A549 (cell line): ENCODE measurements at regions not wholly inside any gene's neighbourhood (a gene's known extent, or its start where the extent isn't known, plus 50 kb on each side); places are given as distances from the start of the nearest gene placed in this dataset.

ENCODE experiments used
- ATAC-seq, 2 experiments: fragments of 200-7000 bp in 1 of 2; fragments of >200 bp in 1 of 2; cut with Nextera tagmentation in 1 of 2; cut with Tn5 transposase in 1 of 2; 3 replicates each; pipeline versions ENCODE4 v1.8.0 to v1.9.1; 2018 to 2020; ENCODE audit warnings: mild to moderate bottlenecking in 1 of 2, moderate library complexity in 1 of 2
- CTCF ChIA-PET: fragments of 300-600 bp; sonication (Branson Sonifier 250); formaldehyde crosslinking; extraction: SDS; loops from one replicate; lab custom pipeline; 2021; ENCODE audit warnings: antibody characterized with exemption, inconsistent platforms; lab: Yijun Ruan, JAX
- POLR2A ChIA-PET: fragments of 350-600 bp; formaldehyde crosslinking; extraction: SDS; loops from one replicate; lab custom pipeline; 2021; ENCODE audit warnings: antibody characterized with exemption, inconsistent platforms; lab: Yijun Ruan, JAX
- DNase-seq, 2 experiments: peaks; one replicate each; pipeline versions ENCODE4 v3.0.0 to v3.0.0-alpha.2; 2011 to 2016; ENCODE audit warnings: low read depth in 1 of 2, low spot score in 1 of 2
- FAIRE-seq: peaks from 2 replicates; lab custom pipeline; 2011; peaks lifted over from hg19 to GRCh38; lab: Jason Lieb, UNC
- H3K27ac ChIP-seq, 2 experiments: fragments of >200 bp; sonication (Bioruptor Twin); formaldehyde crosslinking; 3 replicates each; pipeline ENCODE4 v1.5.1; 2016 to 2017
- H3K4me1 ChIP-seq: fragments of >200 bp; sonication (Bioruptor Twin); formaldehyde crosslinking; 3 replicates; pipeline ENCODE4 v1.6.1; 2016
- H3K4me2 ChIP-seq: fragments of >200 bp; sonication (Bioruptor Twin); formaldehyde crosslinking; 3 replicates; pipeline ENCODE4 v1.6.1; 2016
- H3K4me3 ChIP-seq: fragments of >200 bp; sonication (Bioruptor Twin); formaldehyde crosslinking; 3 replicates; pipeline ENCODE4 v1.5.1; 2016
- H3K9me3 ChIP-seq: fragments of >200 bp; sonication (Bioruptor Twin); formaldehyde crosslinking; 3 replicates; pipeline ENCODE4 v1.6.1; 2016
- BHLHE40 ChIP-seq: IDR thresholded peaks from 2 replicates; pipeline ENCODE4 v1.6.1; 2012; ENCODE audit warnings: low read depth, low read length, inconsistent platforms
- CBX2 ChIP-seq: fragments of 200-600 bp; sonication (generic); IDR thresholded peaks from 2 replicates; pipeline ENCODE4 v1.6.1; 2016; ENCODE audit warnings: low read depth, mild to moderate bottlenecking, borderline replicate concordance
- CHD2 ChIP-seq: fragments of 150-350 bp; IDR thresholded peaks from 2 replicates; pipeline ENCODE4 v1.6.1; 2014; ENCODE audit warnings: low read length; ENCODE audit not compliant: partially characterized antibody
- EHF ChIP-seq: fragments of 250-450 bp; sonication (Bioruptor Pico); IDR thresholded peaks from 2 replicates; pipeline ENCODE4 v1.5.0; 2020; ENCODE audit warnings: mild to moderate bottlenecking
- ESRRA ChIP-seq: fragments of 150-350 bp; IDR thresholded peaks from 2 replicates; pipeline ENCODE4 v1.6.1; 2014; ENCODE audit warnings: mild to moderate bottlenecking, low read length, borderline replicate concordance
- GATA3 ChIP-seq: IDR thresholded peaks from 2 replicates; pipeline ENCODE4 v1.6.1; 2012; ENCODE audit warnings: borderline replicate concordance
- HOXB13 ChIP-seq: fragments of 250-450 bp; sonication (Bioruptor Pico); IDR thresholded peaks from 2 replicates; pipeline ENCODE4 v1.5.0; 2020; ENCODE audit warnings: low read depth, mild to moderate bottlenecking, moderate library complexity
- JUN ChIP-seq, 2 experiments: fragments of >200 bp; sonication (Bioruptor Twin); formaldehyde crosslinking; IDR thresholded peaks; 2 replicates in 1 of 2; 3 replicates in 1 of 2; pipeline ENCODE4 v1.6.1; 2016 to 2017
- KDM1A ChIP-seq: fragments of 200-600 bp; sonication (generic); IDR thresholded peaks from 2 replicates; pipeline ENCODE4 v1.6.1; 2016; ENCODE audit warnings: low read depth, mild to moderate bottlenecking
- MAFK ChIP-seq: fragments of 450-650 bp; IDR thresholded peaks from 2 replicates; pipeline ENCODE4 v1.6.1; 2014; ENCODE audit not compliant: partially characterized antibody
- NR3C1 ChIP-seq: fragments of >200 bp; sonication (Bioruptor Twin); formaldehyde crosslinking; IDR thresholded peaks from 3 replicates; pipeline ENCODE4 v1.6.1; 2017
- PHF8 ChIP-seq: fragments of 200-600 bp; sonication (generic); IDR thresholded peaks from 2 replicates; pipeline ENCODE4 v1.6.1; 2016; ENCODE audit warnings: low read depth, mild to moderate bottlenecking, antibody characterized with exemption, moderate library complexity, borderline replicate concordance
- POLR2AphosphoS2 ChIP-seq: conservative IDR thresholded peaks from 2 replicates; pipeline ENCODE4 v1.6.1; 2012; ENCODE audit warnings: low read length, improper control_type of control experiment, inconsistent platforms
- RCOR1 ChIP-seq: fragments of 150-350 bp; IDR thresholded peaks from 2 replicates; pipeline ENCODE4 v1.6.1; 2014; ENCODE audit warnings: antibody characterized with exemption, low read length, low read depth
- RFX5 ChIP-seq: fragments of 450-650 bp; IDR thresholded peaks from 2 replicates; pipeline ENCODE4 v1.7.1; 2014; ENCODE audit warnings: antibody characterized with exemption, mild to moderate bottlenecking, moderate library complexity
- TFCP2L1 ChIP-seq: fragments of 250-450 bp; sonication (Bioruptor Pico); IDR thresholded peaks from 2 replicates; pipeline ENCODE4 v1.5.0; 2021; ENCODE audit warnings: mild to moderate bottlenecking
- WGBS: methylation state at CpG from one replicate; pipeline ENCODE4 v1.1.6; 2017; ENCODE audit errors: missing lambda C conversion rate; 5-methylcytosine and 5-hydroxymethylcytosine counted together
- TF ChIP-seq, protein P1 (sequence below): fragments of >200 bp; sonication (Bioruptor Twin); formaldehyde crosslinking; IDR thresholded peaks from 2 replicates; pipeline ENCODE4 v1.6.1; 2016
- TF ChIP-seq, protein P2 (sequence below): IDR thresholded peaks from 2 replicates; pipeline ENCODE4 v1.6.1; 2012; ENCODE audit warnings: low read depth, borderline replicate concordance
- TF ChIP-seq, protein P3 (sequence below): IDR thresholded peaks from 2 replicates; pipeline ENCODE4 v1.6.1; 2012
- TF ChIP-seq, protein P4 (sequence below): fragments of 250-450 bp; sonication (Bioruptor Pico); IDR thresholded peaks from 2 replicates; pipeline ENCODE4 v1.5.0; 2021; ENCODE audit warnings: mild to moderate bottlenecking, moderate library complexity, borderline replicate concordance
- TF ChIP-seq, protein P5 (sequence below): IDR thresholded peaks from 2 replicates; pipeline ENCODE4 v1.6.1; 2012
- TF ChIP-seq, protein P6 (sequence below): fragments of 450-650 bp; IDR thresholded peaks from 2 replicates; pipeline ENCODE4 v1.6.1; 2014; ENCODE audit warnings: antibody characterized with exemption
- TF ChIP-seq, protein P7 (sequence below): fragments of 200-600 bp; sonication (generic); IDR thresholded peaks from 2 replicates; pipeline ENCODE4 v1.6.1; 2016; ENCODE audit warnings: antibody characterized with exemption, mild to moderate bottlenecking, moderate library complexity
- TF ChIP-seq, protein P8 (sequence below): fragments of 250-450 bp; sonication (Bioruptor Pico); IDR thresholded peaks from 2 replicates; pipeline ENCODE4 v1.5.0; 2020; ENCODE audit warnings: low read depth, mild to moderate bottlenecking, moderate library complexity

DNA sequence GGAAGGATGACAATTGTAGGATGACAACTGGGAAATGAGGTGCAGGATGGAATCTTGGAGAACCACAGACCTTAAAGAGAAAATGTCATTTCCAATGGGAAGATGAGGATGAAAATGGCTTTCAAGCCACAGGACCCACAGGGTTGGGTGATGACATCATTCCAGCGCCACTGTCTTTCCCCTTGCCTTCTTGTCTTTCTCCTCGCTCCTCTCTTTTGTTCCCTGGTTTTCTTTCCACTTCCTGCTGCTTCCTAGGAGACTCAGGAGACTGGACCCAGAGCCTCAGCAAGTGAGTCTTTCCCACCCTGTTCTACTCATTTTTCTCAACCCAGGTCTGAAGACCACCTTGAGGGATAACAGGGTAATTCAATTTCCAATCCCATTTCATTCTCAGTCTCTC lies 548.8 kb downstream of the FGF9 start:
- ATAC-seq (no peak), DNase-seq (no peak), FAIRE-seq (no peak)
- Histone ChIP-seq H3K4me3 (no peak overlapping the region), H3K9me3 (no peaks in the 10 kb centered on the region), H3K4me1 (no peaks in the 10 kb centered on the region), H3K27ac (no peak overlapping the region), H3K4me2 (no peak overlapping the region)
- WGBS = 40% methylated on average over 2 of the region's 2 CpGs
- TF ChIP-seq, protein P1, sequence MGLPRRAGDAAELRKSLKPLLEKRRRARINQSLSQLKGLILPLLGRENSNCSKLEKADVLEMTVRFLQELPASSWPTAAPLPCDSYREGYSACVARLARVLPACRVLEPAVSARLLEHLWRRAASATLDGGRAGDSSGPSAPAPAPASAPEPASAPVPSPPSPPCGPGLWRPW = no peak
- no peak for TF ChIP-seq RCOR1
- no peak for TF ChIP-seq ESRRA
- TF ChIP-seq, protein P2, sequence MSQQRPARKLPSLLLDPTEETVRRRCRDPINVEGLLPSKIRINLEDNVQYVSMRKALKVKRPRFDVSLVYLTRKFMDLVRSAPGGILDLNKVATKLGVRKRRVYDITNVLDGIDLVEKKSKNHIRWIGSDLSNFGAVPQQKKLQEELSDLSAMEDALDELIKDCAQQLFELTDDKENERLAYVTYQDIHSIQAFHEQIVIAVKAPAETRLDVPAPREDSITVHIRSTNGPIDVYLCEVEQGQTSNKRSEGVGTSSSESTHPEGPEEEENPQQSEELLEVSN = no peak
- no peak for TF ChIP-seq GATA3
- no peak for TF ChIP-seq CHD2
- no peak for TF ChIP-seq EHF (CRISPR knock-in tag)
- TF ChIP-seq KDM1A = no peak
- ChIA-PET CTCF (no interaction called here), POLR2A (no interaction called here)

DNA sequence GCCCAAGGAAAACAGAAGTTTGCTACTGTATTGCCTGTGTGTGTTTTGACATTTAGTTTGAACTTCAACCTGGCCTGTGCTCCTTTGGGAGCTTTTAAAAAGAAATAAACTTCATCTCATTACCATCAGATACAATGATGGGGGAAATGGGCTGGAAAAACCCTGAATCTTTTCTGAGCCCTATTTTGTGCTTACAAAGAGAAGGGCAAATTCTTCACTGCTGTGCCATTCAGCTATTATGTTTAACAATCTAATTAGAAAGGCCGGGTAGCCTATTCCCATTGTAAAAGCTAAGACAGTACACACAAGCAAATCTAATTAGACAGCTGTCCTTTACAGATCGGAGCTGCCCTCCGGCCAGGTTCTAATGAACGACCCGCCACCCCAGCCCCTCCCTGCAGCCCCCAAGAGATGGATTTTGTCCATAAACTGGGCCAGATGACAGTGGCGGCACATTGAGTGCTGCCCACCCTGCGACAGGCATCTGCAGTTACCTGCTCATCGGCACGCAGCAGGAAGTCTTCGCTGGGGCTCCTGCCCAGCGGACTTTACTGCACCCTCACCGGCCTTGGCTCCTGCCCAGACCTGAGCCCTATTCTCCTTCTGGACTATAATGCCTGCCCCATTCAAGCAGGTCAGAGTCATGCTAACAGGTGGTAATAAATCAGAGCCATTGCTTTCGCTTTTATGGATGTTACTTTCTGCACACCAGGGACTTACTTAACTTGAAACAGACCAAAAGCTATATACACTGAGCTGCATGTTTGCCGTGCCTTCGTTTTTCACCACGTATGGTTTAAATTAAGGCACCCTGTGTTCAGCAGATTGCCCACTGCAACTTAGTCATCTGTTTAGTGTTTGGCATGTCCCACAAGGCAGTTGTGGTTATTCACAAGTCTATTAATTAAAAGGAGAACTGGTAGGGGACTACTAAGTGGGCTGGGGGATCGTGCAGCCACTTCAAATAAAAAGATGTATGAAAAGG lies 549.6 kb downstream of the FGF9 start:
- no peaks in the 10 kb centered on the region for H3K4me1 ChIP-seq
- H3K4me2 ChIP-seq = no peak overlapping the region
- FAIRE-seq (no peak), DNase-seq (no peak), ATAC-seq (no peak)
- ChIA-PET POLR2A (no interaction called here), CTCF (no interaction called here)
- H3K4me3 ChIP-seq = no peak overlapping the region
- no peaks in the 10 kb centered on the region for H3K9me3 ChIP-seq
- 52% methylated on average over 14 of the region's 17 CpGs for WGBS
- TF ChIP-seq, protein P3, sequence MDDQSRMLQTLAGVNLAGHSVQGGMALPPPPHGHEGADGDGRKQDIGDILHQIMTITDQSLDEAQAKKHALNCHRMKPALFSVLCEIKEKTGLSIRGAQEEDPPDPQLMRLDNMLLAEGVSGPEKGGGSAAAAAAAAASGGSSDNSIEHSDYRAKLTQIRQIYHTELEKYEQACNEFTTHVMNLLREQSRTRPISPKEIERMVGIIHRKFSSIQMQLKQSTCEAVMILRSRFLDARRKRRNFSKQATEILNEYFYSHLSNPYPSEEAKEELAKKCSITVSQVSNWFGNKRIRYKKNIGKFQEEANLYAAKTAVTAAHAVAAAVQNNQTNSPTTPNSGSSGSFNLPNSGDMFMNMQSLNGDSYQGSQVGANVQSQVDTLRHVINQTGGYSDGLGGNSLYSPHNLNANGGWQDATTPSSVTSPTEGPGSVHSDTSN = no peak
- TF ChIP-seq, protein P4, sequence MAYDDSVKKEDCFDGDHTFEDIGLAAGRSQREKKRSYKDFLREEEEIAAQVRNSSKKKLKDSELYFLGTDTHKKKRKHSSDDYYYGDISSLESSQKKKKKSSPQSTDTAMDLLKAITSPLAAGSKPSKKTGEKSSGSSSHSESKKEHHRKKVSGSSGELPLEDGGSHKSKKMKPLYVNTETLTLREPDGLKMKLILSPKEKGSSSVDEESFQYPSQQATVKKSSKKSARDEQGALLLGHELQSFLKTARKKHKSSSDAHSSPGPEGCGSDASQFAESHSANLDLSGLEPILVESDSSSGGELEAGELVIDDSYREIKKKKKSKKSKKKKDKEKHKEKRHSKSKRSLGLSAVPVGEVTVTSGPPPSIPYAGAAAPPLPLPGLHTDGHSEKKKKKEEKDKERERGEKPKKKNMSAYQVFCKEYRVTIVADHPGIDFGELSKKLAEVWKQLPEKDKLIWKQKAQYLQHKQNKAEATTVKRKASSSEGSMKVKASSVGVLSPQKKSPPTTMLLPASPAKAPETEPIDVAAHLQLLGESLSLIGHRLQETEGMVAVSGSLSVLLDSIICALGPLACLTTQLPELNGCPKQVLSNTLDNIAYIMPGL (CRISPR knock-in tag) = no peak
- TF ChIP-seq, protein P5, sequence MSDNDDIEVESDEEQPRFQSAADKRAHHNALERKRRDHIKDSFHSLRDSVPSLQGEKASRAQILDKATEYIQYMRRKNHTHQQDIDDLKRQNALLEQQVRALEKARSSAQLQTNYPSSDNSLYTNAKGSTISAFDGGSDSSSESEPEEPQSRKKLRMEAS = no peak
- no peak for TF ChIP-seq RFX5
- TF ChIP-seq, protein P6, sequence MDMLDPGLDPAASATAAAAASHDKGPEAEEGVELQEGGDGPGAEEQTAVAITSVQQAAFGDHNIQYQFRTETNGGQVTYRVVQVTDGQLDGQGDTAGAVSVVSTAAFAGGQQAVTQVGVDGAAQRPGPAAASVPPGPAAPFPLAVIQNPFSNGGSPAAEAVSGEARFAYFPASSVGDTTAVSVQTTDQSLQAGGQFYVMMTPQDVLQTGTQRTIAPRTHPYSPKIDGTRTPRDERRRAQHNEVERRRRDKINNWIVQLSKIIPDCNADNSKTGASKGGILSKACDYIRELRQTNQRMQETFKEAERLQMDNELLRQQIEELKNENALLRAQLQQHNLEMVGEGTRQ = no peak
- no peak for TF ChIP-seq GATA3
- H3K27ac ChIP-seq = no peak overlapping the region

DNA sequence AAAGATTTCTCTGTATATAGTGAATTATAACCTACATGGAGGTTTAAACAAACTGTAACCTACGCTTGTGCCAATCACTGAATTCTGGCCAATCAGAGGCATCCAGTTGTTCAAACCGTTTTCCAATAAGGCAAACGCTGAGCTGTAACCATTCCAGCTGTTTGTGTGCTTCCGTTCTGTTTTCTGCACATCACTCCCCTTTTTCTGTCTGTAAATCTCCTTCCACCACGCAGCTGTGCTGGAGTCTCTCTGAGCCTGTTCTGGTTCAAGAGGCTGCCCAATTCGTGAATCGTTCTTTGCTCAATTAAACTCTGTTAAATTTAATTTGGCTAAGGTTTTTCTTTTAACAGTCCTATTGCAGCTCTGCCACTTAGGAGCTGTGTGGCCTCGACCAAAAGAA lies 552.5 kb downstream of the FGF9 start:
- WGBS = 34% methylated on average over 8 of the region's 8 CpGs
- no peak overlapping the region for H3K4me3 ChIP-seq
- H3K4me1 ChIP-seq = no peaks in the 10 kb centered on the region
- no peaks in the 10 kb centered on the region for H3K9me3 ChIP-seq
- CTCF ChIA-PET = no interaction called here
- no peak overlapping the region for H3K4me2 ChIP-seq
- FAIRE-seq = no peak
- DNase-seq = no peak
- POLR2A ChIA-PET = no interaction called here
- ATAC-seq = no peak
- H3K27ac ChIP-seq = no peak overlapping the region
- TF ChIP-seq NR3C1 (no peak), CBX2 (no peak), MAFK (no peak), HOXB13 (CRISPR knock-in tag) (no peak), POLR2AphosphoS2 (no peak), BHLHE40 (no peak), TFCP2L1 (CRISPR knock-in tag) (no peak), PHF8 (no peak), JUN (IDR thresholded peaks at IDR 0.05) (no peak)
- TF ChIP-seq, protein P7, sequence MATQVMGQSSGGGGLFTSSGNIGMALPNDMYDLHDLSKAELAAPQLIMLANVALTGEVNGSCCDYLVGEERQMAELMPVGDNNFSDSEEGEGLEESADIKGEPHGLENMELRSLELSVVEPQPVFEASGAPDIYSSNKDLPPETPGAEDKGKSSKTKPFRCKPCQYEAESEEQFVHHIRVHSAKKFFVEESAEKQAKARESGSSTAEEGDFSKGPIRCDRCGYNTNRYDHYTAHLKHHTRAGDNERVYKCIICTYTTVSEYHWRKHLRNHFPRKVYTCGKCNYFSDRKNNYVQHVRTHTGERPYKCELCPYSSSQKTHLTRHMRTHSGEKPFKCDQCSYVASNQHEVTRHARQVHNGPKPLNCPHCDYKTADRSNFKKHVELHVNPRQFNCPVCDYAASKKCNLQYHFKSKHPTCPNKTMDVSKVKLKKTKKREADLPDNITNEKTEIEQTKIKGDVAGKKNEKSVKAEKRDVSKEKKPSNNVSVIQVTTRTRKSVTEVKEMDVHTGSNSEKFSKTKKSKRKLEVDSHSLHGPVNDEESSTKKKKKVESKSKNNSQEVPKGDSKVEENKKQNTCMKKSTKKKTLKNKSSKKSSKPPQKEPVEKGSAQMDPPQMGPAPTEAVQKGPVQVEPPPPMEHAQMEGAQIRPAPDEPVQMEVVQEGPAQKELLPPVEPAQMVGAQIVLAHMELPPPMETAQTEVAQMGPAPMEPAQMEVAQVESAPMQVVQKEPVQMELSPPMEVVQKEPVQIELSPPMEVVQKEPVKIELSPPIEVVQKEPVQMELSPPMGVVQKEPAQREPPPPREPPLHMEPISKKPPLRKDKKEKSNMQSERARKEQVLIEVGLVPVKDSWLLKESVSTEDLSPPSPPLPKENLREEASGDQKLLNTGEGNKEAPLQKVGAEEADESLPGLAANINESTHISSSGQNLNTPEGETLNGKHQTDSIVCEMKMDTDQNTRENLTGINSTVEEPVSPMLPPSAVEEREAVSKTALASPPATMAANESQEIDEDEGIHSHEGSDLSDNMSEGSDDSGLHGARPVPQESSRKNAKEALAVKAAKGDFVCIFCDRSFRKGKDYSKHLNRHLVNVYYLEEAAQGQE = no peak
- TF ChIP-seq, protein P8, sequence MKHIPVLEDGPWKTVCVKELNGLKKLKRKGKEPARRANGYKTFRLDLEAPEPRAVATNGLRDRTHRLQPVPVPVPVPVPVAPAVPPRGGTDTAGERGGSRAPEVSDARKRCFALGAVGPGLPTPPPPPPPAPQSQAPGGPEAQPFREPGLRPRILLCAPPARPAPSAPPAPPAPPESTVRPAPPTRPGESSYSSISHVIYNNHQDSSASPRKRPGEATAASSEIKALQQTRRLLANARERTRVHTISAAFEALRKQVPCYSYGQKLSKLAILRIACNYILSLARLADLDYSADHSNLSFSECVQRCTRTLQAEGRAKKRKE (CRISPR knock-in tag) = no peak
